ENCODE measurements at regions not wholly inside any gene's neighbourhood (a gene's known extent, or its start where the extent isn't known, plus 50 kb on each side); places are given as distances from the start of the nearest gene placed in this dataset.
"Not testable (repeated sequence)": the region's sequence is repeated elsewhere in the genome, so short reads cannot be mapped to it uniquely, and the experiment has no call there.

- DNase-seq (ENCODE audit: low read depth) = no peak
Observed at GRCh38 chr3:107216229-107216628, 161.0 kb upstream of the CCDC54 start.

DNA sequence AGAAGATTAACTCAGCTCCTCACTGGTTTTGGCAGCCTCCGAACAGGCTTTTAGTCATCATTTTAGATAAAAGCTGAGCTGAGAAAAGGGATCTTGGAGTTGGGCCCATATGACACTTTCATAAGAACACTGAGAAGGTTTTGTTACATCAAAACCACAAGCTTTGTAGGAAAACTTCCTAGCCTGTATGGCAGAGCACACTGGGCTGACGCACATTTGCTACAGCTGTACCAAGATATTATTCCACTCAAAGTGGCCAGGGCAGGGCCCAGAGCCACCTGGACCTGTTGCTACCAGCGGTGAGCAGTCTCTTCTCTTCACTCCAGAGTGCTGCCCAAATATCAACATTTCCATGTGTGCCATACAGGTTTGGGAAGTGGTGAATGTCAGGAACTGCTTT lies 160.5 kb upstream of the CCDC54 start:
- peak; percentile 93 for DNase-seq (ENCODE audit: low read depth)

GRCh38 chr3:107217172-107217571 lies 160.1 kb upstream of the CCDC54 start:
- DNase-seq (ENCODE audit: low read depth) = peak; percentile 97

- no peak for DNase-seq (ENCODE audit: low read depth)
Observed at GRCh38 chr3:107218864-107219269, 158.4 kb upstream of the CCDC54 start.

DNA sequence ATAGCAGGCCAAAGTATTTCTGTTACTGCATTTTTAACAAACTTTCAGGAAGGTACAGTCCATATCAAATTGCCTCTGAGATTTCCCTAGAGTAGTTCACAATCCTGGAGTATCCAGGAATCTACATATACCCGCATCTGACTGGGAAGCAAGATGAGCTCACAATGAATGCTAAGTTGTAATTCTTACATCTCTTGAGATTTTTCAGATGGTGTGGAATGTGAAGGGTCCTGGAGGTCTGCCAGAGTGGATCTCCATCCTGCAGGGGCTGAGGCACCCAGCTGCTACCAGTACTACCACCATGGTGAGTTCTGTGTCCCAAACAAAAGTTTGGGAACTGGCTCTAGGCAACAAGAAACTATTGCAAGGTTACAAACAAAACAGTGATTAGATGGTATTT lies 156.7 kb upstream of the CCDC54 start:
- DNase-seq (ENCODE audit: low read depth) = no peak

DNA sequence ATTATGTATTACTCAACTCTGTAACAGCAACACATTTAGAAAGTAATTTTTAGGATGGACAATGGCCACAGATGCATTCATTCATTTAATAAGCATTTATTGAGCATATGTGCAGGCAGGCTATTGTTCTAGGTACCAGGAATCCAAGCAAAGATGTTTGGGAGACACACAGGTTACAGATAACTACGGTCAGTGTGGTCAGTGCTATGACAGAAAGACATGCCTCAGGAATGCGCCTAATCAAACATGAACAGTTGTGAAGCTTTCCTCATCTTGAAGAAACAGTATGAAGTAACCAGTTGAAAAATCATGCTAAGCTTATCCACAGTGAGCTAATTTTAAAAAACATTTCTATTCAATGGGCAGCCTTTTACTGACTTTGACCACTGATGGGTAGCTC lies 155.4 kb upstream of the CCDC54 start:
- DNase-seq (ENCODE audit: low read depth) = peak; percentile 68

- peak; percentile 64 for DNase-seq (ENCODE audit: low read depth)
Observed at GRCh38 chr3:107222907-107223306, 154.3 kb upstream of the CCDC54 start.

GRCh38 chr3:107224026-107224596 lies 153.1 kb upstream of the CCDC54 start:
- DNase-seq (ENCODE audit: low read depth) = no peak

- DNase-seq (ENCODE audit: low read depth) = no peak
Observed at GRCh38 chr3:107227091-107227490, 150.1 kb upstream of the CCDC54 start.

- not testable (repeated sequence) for DNase-seq (ENCODE audit: low read depth)
Observed at GRCh38 chr3:107233877-107234276, 143.4 kb upstream of the CCDC54 start.

DNA sequence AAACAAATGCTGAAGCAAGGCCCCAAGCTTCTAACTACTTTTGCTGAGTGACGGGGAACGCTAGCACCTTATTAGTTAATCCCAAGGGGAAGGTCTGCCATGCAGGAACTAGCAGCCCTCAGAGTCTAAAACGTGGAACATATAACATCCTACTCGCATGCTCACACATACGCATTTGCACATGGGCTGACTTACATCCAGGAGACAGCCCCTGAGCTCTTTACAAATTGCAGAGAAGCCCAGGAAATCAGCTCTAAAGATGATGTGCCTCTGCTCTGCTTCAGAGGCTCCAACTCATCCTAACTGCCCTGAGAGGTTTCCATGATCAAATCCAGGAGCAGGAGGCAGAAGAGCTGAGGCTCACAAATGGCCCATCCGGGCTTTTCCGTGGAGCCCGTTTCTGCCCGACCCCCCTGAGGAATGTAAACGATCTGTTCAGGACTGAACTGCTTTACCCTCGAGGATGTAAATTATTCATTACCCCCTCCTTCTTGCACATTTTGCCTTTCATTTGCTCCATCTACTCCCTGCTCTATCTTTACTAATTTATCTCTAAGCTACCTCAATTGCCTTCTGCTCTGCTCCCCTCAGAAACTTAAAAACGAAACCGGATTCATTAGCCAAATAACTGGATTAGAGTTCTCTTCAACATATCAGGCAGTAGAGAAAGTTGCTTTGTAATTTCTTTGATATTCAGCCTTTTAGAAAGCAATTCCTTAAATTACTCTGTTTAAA lies 141.9 kb upstream of the CCDC54 start:
- DNase-seq (ENCODE audit: low read depth) = no peak

DNA sequence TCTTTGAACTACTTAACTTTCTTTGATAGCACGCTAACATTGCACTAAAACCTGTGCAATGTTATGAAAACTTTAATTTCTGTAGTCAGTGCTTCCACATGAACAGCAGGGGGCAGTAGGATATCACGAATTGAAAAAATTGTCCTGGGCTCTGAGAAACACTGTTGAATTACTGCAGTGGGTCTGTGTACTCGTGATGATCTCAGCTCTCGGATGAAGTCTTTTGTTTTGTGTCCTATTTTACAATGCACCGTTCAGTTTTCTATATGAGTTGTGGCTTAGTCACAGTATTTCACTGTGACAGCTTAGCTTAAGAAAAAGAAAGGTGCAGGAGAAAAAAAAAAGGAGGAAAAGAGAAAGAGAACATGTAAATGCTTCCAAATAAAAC lies 141.3 kb upstream of the CCDC54 start:
- DNase-seq (ENCODE audit: low read depth) = peak; percentile 79

GRCh38 chr3:107236655-107237337 lies 140.4 kb upstream of the CCDC54 start:
- no peak for DNase-seq (ENCODE audit: low read depth)

DNA sequence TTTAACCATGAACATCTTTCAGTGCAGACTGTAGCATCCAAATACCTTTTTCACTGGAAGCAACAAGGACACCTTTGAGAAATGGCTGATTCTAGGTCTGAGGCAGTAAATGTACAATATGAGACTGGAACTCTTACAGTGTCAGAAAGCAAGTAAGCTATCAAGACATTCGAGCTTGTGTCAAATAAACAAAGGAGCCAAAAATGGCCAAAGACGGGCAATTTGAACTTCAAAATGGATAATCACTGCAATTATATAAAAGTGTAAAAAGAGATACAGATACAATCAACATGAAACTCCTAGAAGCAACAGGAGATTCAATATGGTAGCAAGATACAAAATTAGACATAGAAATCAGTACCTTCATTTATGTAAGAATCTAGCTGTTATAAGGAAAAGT lies 138.5 kb upstream of the CCDC54 start:
- no peak for DNase-seq (ENCODE audit: low read depth)

DNA sequence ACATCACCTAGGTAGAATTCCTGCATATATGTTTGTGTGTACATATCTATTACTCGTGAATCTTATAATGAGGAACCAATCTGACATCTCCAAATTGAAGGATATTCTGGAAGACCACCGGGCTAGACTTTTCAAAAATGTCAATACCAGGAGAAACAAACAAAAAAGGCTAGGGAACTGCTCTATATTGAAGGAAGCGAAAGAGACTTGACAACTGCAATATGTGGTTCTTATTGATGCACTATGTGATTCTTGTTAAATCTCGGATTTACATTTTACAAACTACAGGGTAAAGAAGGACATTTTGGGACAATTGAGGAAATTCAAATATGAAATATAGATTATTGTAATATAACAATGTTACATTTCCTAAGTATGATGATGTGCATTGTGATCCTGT lies 137.5 kb upstream of the CCDC54 start:
- no peak for DNase-seq (ENCODE audit: low read depth)

DNA sequence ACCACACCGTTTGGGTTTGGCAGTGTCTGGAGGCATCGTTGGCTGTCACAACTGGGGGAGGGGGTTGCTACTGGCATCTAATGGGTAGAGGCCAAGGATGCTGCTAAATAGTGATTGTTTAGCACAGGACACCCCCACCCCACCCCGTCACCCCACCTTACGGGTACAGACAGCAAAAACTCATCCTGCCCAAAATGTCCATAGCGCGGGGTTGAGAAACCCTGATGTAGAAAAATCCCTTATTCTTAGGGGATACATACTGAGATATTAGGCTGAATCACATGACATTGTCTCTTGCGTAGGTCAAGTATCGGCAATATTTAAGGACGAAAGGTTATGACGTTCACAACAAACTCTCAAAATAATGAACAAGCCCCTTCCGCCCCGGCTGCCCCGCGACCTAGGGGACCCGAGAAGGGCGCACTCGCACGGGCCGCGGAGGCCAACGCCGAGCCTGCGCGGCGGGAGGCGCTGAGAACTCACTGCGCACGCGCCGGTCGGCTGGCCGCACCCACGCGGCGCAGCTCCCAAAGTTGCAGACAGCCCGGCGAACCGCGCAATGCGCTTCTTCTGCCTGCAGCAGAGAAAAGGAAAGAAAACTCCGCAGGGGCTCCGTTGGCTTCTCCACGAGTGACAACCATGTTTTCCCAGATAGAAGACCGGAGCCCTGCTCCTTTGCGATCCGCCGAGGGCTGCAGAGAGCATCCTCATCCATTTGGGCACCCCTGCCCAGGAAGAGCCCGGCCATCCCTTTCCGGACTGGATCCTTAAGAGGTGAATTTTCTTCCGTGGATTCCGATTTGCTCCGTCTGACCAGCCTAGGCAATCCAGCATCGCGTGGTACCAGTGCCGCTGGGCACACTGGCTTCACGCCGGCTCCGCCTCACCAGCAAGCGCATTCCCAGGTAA lies 136.8 kb upstream of the CCDC54 start:
- no peak for DNase-seq (ENCODE audit: low read depth)

DNA sequence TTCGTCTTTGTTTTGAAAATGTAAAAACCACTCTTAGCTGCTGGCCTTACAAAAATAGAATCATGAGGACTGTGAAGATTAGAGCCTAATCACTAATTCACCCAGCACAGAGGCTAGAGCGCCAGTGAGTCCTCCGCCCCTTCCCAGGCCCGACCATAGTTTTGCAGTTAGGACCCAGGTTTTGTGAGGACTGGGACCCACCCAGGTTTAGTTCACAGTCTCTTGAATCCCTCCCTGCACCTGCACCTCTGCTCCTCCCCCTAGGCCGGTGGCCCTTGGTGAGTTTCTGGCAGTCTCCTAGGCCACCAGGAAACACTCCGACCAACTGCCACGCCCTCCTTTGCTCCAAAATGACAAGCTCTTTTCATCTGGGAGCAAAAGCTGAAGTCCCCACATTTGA lies 136.0 kb upstream of the CCDC54 start:
- DNase-seq (ENCODE audit: low read depth) = no peak

GRCh38 chr3:107242579-107242978 lies 134.7 kb upstream of the CCDC54 start:
- DNase-seq (ENCODE audit: low read depth) = no peak

- DNase-seq (ENCODE audit: low read depth) = no peak
Observed at GRCh38 chr3:107247116-107247515, 130.1 kb upstream of the CCDC54 start.

GRCh38 chr3:107249132-107249531 lies 128.1 kb upstream of the CCDC54 start:
- no peak for DNase-seq (ENCODE audit: low read depth)

- no peak for DNase-seq (ENCODE audit: low read depth)
Observed at GRCh38 chr3:107250221-107250620, 127.0 kb upstream of the CCDC54 start.

DNA sequence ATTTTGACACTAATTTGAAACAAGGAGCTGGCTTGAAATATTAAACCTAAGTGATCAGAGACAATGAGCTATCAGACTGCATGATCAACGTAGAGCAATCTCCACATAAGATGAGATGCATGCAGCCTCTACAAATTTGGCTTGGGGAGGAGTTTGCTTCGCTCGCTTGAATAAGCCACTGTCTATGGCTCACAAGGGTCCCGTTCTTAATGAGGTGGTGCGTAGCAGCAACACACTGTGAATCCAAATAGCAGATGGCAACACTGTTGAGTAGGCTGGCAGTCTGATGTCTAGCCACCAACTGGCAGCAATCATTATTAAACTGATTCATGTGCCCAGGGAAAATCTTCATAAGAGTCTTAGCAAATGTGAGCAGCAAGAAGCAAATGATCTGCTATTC lies 125.4 kb upstream of the CCDC54 start:
- no peak for DNase-seq (ENCODE audit: low read depth)

Measured in non-pigmented ciliary epithelial cell (primary cell).